Adipocyte (in vitro differentiated cells): ENCODE measurements at regions not wholly inside any gene's neighbourhood (a gene's known extent, or its start where the extent isn't known, plus 50 kb on each side); places are given as distances from the start of the nearest gene placed in this dataset.
"Not testable (repeated sequence)": the region's sequence is repeated elsewhere in the genome, so short reads cannot be mapped to it uniquely, and the experiment has no call there.

Source experiments
- DNase-seq: peaks from one replicate; pipeline ENCODE4 v3.0.0-alpha.2; 2015; ENCODE audit warnings: low read depth
- H3K27me3 ChIP-seq: replicated peaks from 2 replicates; pipeline ENCODE4 v1.7.0; 2013; ENCODE audit warnings: mild to moderate bottlenecking, low read length, moderate library complexity; ENCODE audit not compliant: control insufficient read depth, insufficient read depth
- H3K36me3 ChIP-seq: 2 replicates; pipeline ENCODE4 v1.7.0; 2013; ENCODE audit warnings: low read length, mild to moderate bottlenecking, moderate library complexity; ENCODE audit not compliant: control insufficient read depth, insufficient read depth, severe bottlenecking
- H3K4me1 ChIP-seq: 2 replicates; pipeline ENCODE4 v1.7.0; 2013; ENCODE audit warnings: mild to moderate bottlenecking, low read length, moderate library complexity; ENCODE audit not compliant: control insufficient read depth, insufficient read depth
- H3K4me3 ChIP-seq: 2 replicates; pipeline ENCODE4 v1.7.0; 2013; ENCODE audit warnings: mild to moderate bottlenecking, low read length, moderate library complexity
- H3K9ac ChIP-seq: 2 replicates; pipeline ENCODE4 v1.7.0; 2013; ENCODE audit warnings: mild to moderate bottlenecking, low read length, moderate library complexity
- H3K9me3 ChIP-seq: 2 replicates; pipeline ENCODE4 v1.7.0; 2013; ENCODE audit warnings: mild to moderate bottlenecking, low read length, moderate library complexity; ENCODE audit not compliant: control insufficient read depth

DNA sequence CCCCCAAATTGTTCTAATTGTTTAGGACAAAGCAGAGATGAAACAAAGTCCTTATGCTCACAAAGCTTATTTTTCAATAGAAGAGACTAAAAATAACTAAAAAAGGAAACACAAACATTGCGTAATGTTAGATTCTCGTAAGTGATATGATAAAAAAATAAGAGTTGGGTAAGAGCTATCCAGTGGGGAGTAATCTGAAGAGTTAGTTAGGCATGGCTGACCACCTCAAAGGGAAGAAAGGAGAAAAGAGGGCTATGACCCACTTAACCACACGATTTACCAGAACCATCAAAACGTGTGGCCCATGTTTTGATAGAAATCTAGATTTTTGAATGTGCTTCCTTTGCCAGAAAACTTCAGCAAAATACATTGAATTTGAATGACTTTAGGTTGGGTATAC, 1296.8 kb upstream of the NUDT12 start:
- H3K9ac ChIP-seq, result no peak overlapping the region
- peaks cover 5% of the 10 kb centered on the region for H3K4me1 ChIP-seq
- no peaks in the 10 kb centered on the region for H3K36me3 ChIP-seq
- H3K4me3 ChIP-seq, result peak overlapping the region; percentile 3
- DNase-seq, result peak; percentile 62
- no peaks in the 10 kb centered on the region for H3K9me3 ChIP-seq
- no peaks in the 10 kb centered on the region for H3K27me3 ChIP-seq

DNA sequence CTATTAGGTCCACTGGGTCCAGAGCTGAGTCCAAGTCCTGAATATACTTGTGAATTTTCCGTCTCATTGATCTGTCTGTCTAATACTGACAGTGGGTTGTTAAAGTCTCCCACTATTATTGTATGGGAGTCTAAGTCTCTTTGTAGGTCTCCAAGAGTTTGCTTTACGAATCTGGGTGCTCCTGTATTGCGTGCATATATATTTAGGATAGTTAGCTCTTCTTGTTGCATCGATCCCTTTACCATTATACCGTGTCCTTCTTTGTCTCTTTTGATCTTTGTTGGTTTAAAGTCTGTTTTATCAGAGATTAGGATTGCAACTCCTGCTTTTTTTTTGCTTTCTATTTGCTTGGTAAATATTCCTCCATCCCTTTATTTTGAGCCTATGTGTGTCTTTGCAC, 1289.5 kb upstream of the NUDT12 start:
- H3K9ac ChIP-seq, DNase-seq, H3K4me1 ChIP-seq, H3K9me3 ChIP-seq, H3K4me3 ChIP-seq, H3K36me3 ChIP-seq, H3K27me3 ChIP-seq: not testable (repeated sequence)

DNA sequence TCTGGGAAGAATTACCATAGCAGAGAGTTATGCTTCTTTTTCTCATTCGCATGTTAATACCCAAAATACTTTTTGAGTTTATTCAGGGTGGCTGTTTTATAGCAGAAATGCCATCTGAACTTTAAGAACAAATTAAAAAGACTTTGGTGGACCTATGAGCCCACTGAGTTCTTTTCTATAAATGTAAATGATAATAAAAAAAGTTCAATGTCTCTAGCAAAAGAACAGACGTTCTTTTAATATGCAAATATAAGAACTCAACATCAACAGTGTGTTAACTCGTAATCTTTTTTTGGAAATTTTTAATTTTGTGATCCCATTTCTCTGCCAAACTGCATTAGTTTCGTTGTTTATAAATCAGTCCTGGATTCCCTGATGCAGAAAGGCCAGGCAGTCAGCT, 1283.0 kb upstream of the NUDT12 start:
- Histone ChIP-seq H3K9ac (no peak overlapping the region), H3K9me3 (peaks cover 3% of the 10 kb centered on the region), H3K27me3 (no peaks in the 10 kb centered on the region), H3K4me3 (no peak overlapping the region), H3K36me3 (no peaks in the 10 kb centered on the region), H3K4me1 (no peaks in the 10 kb centered on the region)
- DNase-seq, result no peak

DNA sequence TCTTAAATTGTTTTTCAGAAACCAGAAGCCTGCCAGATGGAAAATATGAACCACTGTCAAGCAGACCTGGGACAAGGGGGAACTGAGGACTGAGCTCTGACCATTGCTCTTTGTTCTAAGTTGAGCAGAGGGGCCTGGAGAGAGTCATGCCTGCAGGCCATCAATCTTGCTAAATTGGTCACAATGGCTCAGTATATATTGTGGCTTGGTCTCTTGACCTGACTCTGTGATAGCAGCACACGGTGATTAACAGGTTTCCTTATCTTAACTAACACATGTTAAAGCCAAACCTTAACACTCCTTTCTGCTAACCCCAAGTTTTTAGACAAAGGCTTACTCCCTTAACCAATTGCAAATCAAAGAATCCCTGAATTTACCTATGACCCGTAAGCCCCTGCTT, 1281.2 kb upstream of the NUDT12 start:
- Histone ChIP-seq H3K4me3 (no peak overlapping the region), H3K36me3 (no peaks in the 10 kb centered on the region), H3K9ac (no peak overlapping the region), H3K9me3 (peaks cover 3% of the 10 kb centered on the region), H3K27me3 (no peaks in the 10 kb centered on the region), H3K4me1 (no peaks in the 10 kb centered on the region)
- DNase-seq, result no peak

DNA sequence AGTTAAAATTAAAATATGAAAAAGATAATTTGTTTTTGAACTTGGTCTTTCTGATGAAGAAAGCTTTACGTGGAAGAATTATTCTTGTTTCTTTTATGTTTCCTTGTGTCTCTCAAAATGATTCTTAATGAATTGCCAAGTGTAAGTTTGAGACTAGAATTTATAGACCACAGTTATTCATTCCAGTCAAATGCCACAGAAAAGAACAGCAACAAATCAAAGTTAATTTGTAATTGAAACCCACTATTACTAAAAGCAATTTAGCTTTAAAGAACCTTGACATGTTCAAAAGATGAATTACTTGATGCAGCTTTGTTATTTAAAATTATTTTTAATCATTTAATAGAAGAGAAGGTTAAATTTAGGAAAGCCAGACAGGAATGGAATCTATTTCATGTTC, 1277.7 kb upstream of the NUDT12 start:
- Histone ChIP-seq H3K9me3 (peaks cover 3% of the 10 kb centered on the region), H3K27me3 (no peaks in the 10 kb centered on the region), H3K36me3 (no peaks in the 10 kb centered on the region), H3K4me1 (no peaks in the 10 kb centered on the region), H3K4me3 (no peak overlapping the region), H3K9ac (no peak overlapping the region)
- no peak for DNase-seq

DNA sequence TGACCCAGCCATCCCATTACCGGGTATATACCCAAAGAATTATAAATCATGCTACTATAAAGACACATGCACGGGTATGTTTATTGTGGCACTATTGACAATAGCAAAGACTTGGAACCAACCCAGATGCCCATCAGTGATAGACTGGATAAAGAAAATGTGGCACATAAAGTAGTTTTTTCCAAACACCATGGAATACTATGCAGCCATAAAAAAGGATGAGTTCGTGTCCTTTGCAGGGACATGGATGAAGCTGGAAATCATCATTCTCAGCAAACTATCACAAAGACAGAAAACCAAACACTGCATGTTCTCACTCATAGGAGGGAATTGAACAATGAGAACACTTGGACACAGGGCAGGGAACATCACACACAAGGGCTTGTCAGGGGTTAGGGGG, 1268.9 kb upstream of the NUDT12 start:
- H3K4me3 ChIP-seq, H3K27me3 ChIP-seq, H3K4me1 ChIP-seq, H3K9me3 ChIP-seq, H3K36me3 ChIP-seq, H3K9ac ChIP-seq, DNase-seq: not testable (repeated sequence)

DNA sequence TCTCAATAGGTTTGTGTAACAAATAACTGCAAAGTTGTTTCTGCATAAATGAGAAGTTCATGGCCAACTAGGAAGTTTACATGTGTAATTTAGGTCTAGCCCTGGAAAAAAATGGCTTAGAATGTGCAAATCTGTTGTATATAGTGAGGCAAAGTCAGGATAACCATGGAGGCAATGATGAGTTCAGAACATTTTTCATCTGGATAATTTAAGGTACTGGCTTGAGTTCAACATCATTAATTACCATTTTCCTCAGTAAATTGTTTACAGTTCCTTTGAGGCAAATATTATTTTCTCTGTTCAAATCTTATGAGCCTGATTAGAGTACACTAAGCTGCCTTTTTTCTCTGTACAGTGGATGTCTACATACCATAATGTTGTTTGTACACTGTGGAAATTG, 1259.0 kb upstream of the NUDT12 start:
- H3K27me3 ChIP-seq, result no peaks in the 10 kb centered on the region
- H3K9ac ChIP-seq, result no peak overlapping the region
- H3K4me3 ChIP-seq, result no peak overlapping the region
- no peaks in the 10 kb centered on the region for H3K36me3 ChIP-seq
- H3K4me1 ChIP-seq, result no peaks in the 10 kb centered on the region
- H3K9me3 ChIP-seq, result no peaks in the 10 kb centered on the region
- no peak for DNase-seq

DNA sequence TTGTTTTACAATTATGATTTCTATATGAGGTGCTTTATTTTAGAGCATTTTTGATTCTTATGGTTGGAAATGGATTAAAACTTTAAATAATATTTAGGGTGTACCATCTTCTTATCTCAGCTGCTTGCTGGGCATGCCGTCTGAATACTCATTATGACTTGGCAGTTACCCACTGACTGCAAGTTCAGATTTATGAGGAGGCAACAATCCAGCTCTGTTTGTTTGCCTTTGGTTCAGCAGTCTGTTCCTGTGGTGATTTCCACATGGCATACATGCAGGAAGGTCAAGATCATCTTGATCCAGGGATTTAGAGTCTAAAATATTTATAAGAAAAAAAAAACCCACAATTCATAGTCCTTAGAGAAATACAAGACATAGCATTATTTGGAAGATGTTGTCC, 1254.5 kb upstream of the NUDT12 start:
- no peak overlapping the region for H3K9ac ChIP-seq
- no peaks in the 10 kb centered on the region for H3K27me3 ChIP-seq
- DNase-seq, result no peak
- H3K36me3 ChIP-seq, result no peaks in the 10 kb centered on the region
- no peaks in the 10 kb centered on the region for H3K4me1 ChIP-seq
- H3K9me3 ChIP-seq, result no peaks in the 10 kb centered on the region
- H3K4me3 ChIP-seq, result no peak overlapping the region

DNA sequence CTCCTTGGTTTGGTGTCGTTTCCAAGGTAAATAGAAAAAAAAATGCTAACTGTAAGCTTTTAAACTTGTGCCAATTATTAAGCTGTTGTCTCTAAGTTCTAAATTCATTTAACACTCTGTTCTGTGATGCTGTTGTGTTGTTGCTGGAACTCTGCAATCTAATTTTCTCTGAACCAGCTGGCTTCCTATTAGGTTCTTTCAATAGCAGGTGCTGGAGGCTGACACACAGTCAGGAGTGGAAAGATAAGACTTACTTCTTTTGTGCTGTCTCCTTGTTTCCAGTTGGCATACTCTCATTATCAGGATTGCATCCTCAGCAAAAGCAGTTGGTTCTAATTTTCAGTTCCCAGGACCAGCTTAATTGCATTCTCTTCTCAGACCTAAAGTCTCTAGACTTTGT, 1252.6 kb upstream of the NUDT12 start:
- no peaks in the 10 kb centered on the region for H3K4me1 ChIP-seq
- no peak for DNase-seq

DNA sequence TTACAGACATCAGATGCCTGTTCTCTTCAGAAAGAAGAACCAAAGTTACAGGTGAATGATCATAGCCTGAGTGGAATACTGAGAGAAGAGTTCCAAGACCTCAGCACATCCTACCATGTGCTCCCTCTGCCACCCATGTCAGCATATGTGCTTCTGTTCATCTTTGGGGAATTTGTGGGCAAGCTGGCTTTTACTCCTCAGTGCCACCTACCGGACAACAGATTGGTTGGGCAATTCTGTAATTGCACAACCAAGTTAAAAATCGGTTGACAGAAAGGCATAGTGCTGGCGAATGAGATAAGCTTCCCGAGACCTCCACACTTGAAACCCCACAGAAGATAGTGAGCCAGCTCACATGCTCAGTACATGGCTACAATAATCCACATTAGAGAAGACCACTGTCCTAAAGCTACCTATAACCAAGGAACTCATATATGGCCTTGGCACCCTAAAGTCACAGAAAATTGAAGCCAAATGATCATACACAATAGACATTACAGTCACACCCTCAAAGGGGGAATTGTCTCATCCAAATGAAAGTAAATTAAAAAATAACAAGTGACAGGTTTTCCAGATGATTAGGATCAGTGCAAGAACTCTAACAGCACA, 1238.0 kb upstream of the NUDT12 start:
- H3K9ac ChIP-seq, result no peak overlapping the region
- H3K9me3 ChIP-seq, result no peaks in the 10 kb centered on the region
- no peaks in the 10 kb centered on the region for H3K4me1 ChIP-seq
- H3K27me3 ChIP-seq, result no peaks in the 10 kb centered on the region
- no peaks in the 10 kb centered on the region for H3K36me3 ChIP-seq
- no peak for DNase-seq
- no peak overlapping the region for H3K4me3 ChIP-seq

More for the DNA sequence above, 1252.6 kb upstream of the NUDT12 start:
- Histone ChIP-seq H3K9me3 (no peaks in the 10 kb centered on the region), H3K36me3 (no peaks in the 10 kb centered on the region), H3K4me3 (no peak overlapping the region), H3K27me3 (no peaks in the 10 kb centered on the region), H3K9ac (no peak overlapping the region)

DNA sequence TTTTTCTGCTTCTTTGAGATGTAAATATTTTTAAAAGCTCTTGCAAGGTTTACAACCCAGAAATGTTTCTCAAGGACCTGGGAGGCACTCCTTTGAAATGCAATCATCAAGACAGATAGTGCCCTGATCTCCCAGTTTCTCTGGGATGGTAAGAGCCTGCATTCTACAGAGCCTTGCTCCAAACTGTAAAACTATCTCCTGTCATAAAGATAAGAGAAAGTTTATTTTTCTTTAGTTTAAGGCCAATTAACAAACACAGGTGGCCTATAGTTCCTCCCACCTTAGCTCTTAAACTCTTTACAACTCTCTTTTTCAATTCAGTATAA, 1231.1 kb upstream of the NUDT12 start:
- Histone ChIP-seq H3K4me1 (no peaks in the 10 kb centered on the region), H3K27me3 (no peaks in the 10 kb centered on the region), H3K4me3 (no peak overlapping the region), H3K36me3 (no peaks in the 10 kb centered on the region), H3K9ac (no peak overlapping the region), H3K9me3 (no peaks in the 10 kb centered on the region)
- no peak for DNase-seq

DNA sequence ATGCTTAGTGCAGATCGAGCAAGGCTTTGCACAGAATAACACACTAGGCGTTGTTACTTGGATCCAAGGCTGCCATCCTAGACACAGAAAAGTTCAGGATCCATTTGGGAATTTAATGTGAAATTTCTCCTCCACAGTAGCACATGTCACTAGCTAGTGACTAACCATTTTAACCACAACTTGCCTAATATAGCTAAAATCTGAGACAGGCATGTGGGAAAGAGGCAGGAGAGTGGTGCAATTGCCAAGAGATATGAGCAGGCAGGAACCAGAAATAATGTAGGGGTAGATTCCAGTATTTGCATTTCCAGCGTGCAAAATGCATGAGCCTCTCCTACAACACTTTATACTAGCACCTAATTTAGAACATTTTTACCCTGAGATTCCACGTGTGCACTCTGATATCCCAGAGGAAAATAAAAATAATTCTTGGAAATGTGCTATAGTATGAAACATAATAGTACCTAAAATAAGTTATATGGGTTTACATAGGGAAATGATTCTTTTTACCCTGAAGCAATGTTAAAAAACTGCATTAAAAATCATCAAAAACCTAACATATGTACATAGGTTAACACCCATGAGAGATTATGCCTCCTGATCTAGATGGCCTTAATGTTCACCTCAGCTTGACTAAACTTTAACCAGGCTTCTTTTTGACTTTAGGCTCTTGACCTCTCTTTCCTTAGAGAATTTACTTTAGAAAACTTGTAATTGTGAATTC, 1230.6 kb upstream of the NUDT12 start:
- H3K27me3 ChIP-seq, result no peaks in the 10 kb centered on the region
- H3K4me3 ChIP-seq, result no peak overlapping the region
- no peak overlapping the region for H3K9ac ChIP-seq
- DNase-seq, result peak; percentile 20
- no peaks in the 10 kb centered on the region for H3K4me1 ChIP-seq
- H3K36me3 ChIP-seq, result no peaks in the 10 kb centered on the region
- no peaks in the 10 kb centered on the region for H3K9me3 ChIP-seq
